ENCODE measurements at regions not wholly inside any gene's neighbourhood (a gene's known extent, or its start where the extent isn't known, plus 50 kb on each side); places are given as distances from the start of the nearest gene placed in this dataset.

GRCh38 chr10:33465747-33466146, 131.3 kb upstream of the NRP1 start:
- TF ChIP-seq POLR2A (IDR thresholded peaks at IDR 0.05) (no peak), CTCF (IDR thresholded peaks at IDR 0.05) (no peak)
